Stomach smooth muscle (tissue), 2 donors: ENCODE measurements at regions not wholly inside any gene's neighbourhood (a gene's known extent, or its start where the extent isn't known, plus 50 kb on each side); places are given as distances from the start of the nearest gene placed in this dataset.

ENCODE experiments used
- H3K27ac ChIP-seq: one replicate; pipeline ENCODE4 v1.7.0; 2013; ENCODE audit warnings: mild to moderate bottlenecking, low read length, inconsistent platforms
- H3K27me3 ChIP-seq, 2 donors: one replicate each; pipeline ENCODE4 v1.7.0; 2013; ENCODE audit warnings: low read length in 2 of 2; ENCODE audit not compliant: insufficient read depth in 2 of 2, control insufficient read depth in 1 of 2
- H3K36me3 ChIP-seq, 2 donors: one replicate each; pipeline ENCODE4 v1.7.0; 2013; ENCODE audit warnings: low read length in 2 of 2; ENCODE audit not compliant: control insufficient read depth in 2 of 2, insufficient read depth in 2 of 2
- H3K4me1 ChIP-seq: one replicate; pipeline ENCODE4 v1.7.0; 2013; ENCODE audit warnings: low read length; ENCODE audit not compliant: control insufficient read depth, insufficient read depth
- H3K4me3 ChIP-seq, 2 donors: one replicate each; pipeline ENCODE4 v1.7.0; 2013; ENCODE audit warnings: low read length in 2 of 2
- H3K9ac ChIP-seq, 2 donors: one replicate each; pipeline ENCODE4 v1.7.0; 2013; ENCODE audit warnings: low read length in 2 of 2, mild to moderate bottlenecking in 1 of 2
- H3K9me3 ChIP-seq, 2 donors: one replicate each; pipeline ENCODE4 v1.7.0; 2013; ENCODE audit warnings: low read length in 2 of 2; ENCODE audit not compliant: control insufficient read depth in 2 of 2
- donor health status: healthy.
- donor health status: Pancreatic carcinoma.

GRCh38 chr9:88923653-88924288 lies 67.5 kb upstream of the S1PR3 start:
- no peaks in the 10 kb centered on the region for H3K36me3 ChIP-seq
- H3K4me1 ChIP-seq = peaks cover 6% of the 10 kb centered on the region
- H3K9me3 ChIP-seq = no peaks in the 10 kb centered on the region
- H3K9ac ChIP-seq = no peak overlapping the region
- no peak overlapping the region for H3K27ac ChIP-seq
- no peak overlapping the region for H3K4me3 ChIP-seq
- no peaks in the 10 kb centered on the region for H3K27me3 ChIP-seq

- Histone ChIP-seq H3K27me3 (no peaks in the 10 kb centered on the region), H3K9ac (no peak overlapping the region), H3K27ac (no peak overlapping the region), H3K36me3 (no peaks in the 10 kb centered on the region), H3K9me3 (no peaks in the 10 kb centered on the region), H3K4me3 (no peak overlapping the region), H3K4me1 (peaks cover 6% of the 10 kb centered on the region)
Measured at GRCh38 chr9:88925481-88925880, 65.8 kb upstream of the S1PR3 start.

DNA sequence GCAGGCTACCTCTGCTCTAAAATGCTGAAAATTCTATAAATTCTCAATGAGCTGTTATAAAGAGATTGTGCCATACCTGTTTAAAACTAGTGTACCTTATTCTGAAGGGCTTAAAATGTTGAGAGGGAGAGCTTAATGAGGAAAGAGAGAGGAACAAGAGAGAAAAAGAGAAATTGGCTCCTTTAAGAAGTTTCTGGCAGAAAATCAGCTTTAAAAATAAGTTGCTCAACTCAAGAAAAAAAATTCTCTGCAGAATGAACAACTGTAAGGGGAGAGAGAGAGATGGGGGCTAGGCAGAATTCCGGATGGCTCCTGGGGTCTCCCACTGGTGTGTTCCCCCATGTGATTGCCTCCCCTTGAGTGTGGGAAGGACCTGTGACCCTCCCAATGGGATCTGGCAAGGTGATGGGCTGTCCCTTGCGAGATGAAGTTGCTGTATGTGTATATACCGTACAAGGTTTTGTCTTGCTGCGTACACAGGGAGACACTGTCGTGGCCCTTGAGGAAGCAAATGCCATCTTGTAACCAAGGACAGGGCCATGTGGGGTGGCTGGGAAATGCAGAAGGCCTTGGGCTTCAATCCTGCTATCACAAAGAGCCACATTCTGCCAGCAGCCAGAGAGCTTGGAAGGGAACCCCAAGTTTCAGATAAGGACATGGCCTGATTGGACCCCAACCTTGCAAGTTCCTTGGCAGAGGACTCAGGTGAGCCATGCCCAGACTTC lies 64.3 kb upstream of the S1PR3 start:
- no peak overlapping the region for H3K4me3 ChIP-seq
- no peak overlapping the region for H3K27ac ChIP-seq
- H3K36me3 ChIP-seq = no peaks in the 10 kb centered on the region
- H3K27me3 ChIP-seq = no peaks in the 10 kb centered on the region
- H3K9ac ChIP-seq = no peak overlapping the region
- H3K9me3 ChIP-seq = no peaks in the 10 kb centered on the region
- H3K4me1 ChIP-seq = peaks cover 6% of the 10 kb centered on the region

GRCh38 chr9:88927510-88927909 lies 63.8 kb upstream of the S1PR3 start:
- Histone ChIP-seq H3K27ac (no peak overlapping the region), H3K36me3 (no peaks in the 10 kb centered on the region), H3K9ac (no peak overlapping the region), H3K4me1 (peaks cover 6% of the 10 kb centered on the region), H3K9me3 (no peaks in the 10 kb centered on the region), H3K4me3 (no peak overlapping the region), H3K27me3 (no peaks in the 10 kb centered on the region)

DNA sequence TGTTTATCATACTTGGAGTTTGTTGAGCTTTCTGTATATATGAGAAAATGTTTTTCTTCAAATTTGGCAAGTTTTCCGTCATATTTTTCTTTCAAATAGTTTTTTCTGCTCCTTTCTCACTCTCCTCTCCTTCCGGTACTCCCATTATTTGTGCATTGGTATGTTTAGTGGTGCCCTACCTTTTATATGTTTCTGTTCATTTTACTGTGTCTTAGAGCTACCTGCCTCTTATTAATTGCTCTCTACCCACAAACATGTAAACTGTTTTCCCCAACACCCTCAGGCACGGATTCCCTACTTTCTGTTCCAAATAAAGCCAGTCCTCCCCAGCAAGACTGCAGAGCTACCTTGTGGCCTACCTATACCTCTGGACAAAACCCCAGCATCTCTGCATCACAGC lies 60.6 kb upstream of the S1PR3 start:
- no peaks in the 10 kb centered on the region for H3K27me3 ChIP-seq
- H3K27ac ChIP-seq = no peak overlapping the region
- H3K9ac ChIP-seq = no peak overlapping the region
- no peaks in the 10 kb centered on the region for H3K9me3 ChIP-seq
- H3K36me3 ChIP-seq = no peaks in the 10 kb centered on the region
- H3K4me1 ChIP-seq = peaks cover 6% of the 10 kb centered on the region
- no peak overlapping the region for H3K4me3 ChIP-seq

DNA sequence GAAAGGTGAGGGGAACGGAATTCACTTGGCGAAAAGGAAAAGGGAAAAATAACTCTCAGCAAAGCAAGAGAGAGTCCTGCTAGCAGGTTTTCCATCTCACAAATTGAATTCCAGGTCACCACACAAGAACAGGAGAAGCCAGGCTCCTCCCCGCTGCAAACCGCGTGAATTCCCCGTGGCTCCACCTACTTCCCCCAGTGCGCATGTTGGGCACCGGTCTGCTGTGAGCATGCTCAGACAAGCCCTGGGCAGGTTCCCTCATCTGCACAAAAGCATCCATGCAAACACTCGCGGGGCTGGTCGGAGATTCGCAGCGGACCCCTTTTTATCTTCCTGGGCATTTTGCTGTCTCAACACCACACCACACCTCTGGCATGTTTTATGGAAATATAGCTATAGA lies 58.5 kb upstream of the S1PR3 start:
- H3K9ac ChIP-seq = no peak overlapping the region
- no peaks in the 10 kb centered on the region for H3K4me1 ChIP-seq
- no peaks in the 10 kb centered on the region for H3K36me3 ChIP-seq
- H3K9me3 ChIP-seq = no peaks in the 10 kb centered on the region
- H3K27ac ChIP-seq = no peak overlapping the region
- no peaks in the 10 kb centered on the region for H3K27me3 ChIP-seq
- no peak overlapping the region for H3K4me3 ChIP-seq

DNA sequence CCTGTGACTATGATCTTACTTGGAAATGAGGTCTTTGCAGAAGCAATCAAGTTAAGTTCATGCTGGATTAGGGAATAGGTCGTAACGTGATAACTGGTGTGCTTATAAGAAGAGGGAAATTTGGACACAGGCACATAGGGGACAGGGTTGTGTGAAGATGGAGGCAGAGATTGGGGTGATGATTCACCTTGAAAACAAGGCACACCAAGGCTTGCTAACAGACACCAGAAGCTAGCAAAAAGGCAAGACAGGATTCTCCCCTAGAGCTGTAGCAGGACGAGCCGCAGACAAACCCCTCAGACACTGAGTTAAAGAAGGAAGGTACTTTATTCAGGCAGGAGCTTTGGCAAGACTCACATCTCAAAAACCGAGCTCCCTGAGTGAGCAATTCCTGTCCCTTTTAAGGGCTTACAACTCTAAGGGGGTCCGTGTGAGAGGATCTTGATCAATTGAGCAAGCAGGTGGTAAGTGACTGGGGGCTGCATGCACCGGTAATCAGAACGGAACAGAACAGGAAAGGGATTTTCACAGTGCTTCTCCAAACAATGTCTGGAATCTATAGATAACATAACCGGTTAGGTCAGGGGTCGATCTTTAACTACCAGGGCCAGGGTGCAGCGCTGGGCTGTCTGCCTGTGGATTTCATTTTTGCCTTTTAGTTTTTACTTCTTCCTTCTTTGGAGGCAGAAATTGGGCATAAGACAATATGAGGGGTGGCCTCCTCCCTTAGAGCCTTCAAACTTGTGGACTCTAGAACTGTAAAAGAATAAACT lies 57.5 kb upstream of the S1PR3 start:
- no peak overlapping the region for H3K9ac ChIP-seq
- no peaks in the 10 kb centered on the region for H3K27me3 ChIP-seq
- no peaks in the 10 kb centered on the region for H3K36me3 ChIP-seq
- H3K4me3 ChIP-seq = no peak overlapping the region
- H3K9me3 ChIP-seq = no peaks in the 10 kb centered on the region
- H3K27ac ChIP-seq = no peak overlapping the region
- no peaks in the 10 kb centered on the region for H3K4me1 ChIP-seq

- no peaks in the 10 kb centered on the region for H3K27me3 ChIP-seq
- H3K9me3 ChIP-seq = no peaks in the 10 kb centered on the region
- H3K27ac ChIP-seq = no peak overlapping the region
- no peaks in the 10 kb centered on the region for H3K4me1 ChIP-seq
- H3K4me3 ChIP-seq = no peak overlapping the region
- no peak overlapping the region for H3K9ac ChIP-seq
- H3K36me3 ChIP-seq = no peaks in the 10 kb centered on the region
Measured at GRCh38 chr9:88934876-88935535, 56.3 kb upstream of the S1PR3 start.

GRCh38 chr9:88936132-88936531 lies 55.1 kb upstream of the S1PR3 start:
- Histone ChIP-seq H3K36me3 (no peaks in the 10 kb centered on the region), H3K4me1 (no peaks in the 10 kb centered on the region), H3K27me3 (no peaks in the 10 kb centered on the region), H3K4me3 (no peak overlapping the region), H3K9ac (no peak overlapping the region), H3K9me3 (no peaks in the 10 kb centered on the region), H3K27ac (no peak overlapping the region)

DNA sequence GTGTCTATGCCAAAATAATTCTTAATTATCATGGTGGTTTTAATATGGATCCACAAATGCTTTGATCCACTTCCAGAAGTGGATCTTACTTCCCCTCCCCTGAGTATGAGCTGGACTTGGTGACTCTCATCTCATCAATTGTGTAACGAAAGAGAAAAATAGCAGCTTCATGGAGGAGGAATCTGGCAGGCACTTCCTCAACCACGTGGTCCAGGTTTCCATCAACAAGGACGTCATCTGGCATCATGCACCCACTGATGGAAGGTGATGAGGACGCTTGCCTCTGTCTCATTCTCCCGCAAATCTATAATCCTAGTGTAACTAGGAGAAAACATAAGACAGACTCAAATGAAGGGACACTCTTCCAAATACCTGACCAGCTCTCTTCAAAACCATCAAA lies 54.6 kb upstream of the S1PR3 start:
- H3K27ac ChIP-seq = no peak overlapping the region
- no peaks in the 10 kb centered on the region for H3K36me3 ChIP-seq
- H3K4me3 ChIP-seq = no peak overlapping the region
- H3K9me3 ChIP-seq = no peaks in the 10 kb centered on the region
- H3K9ac ChIP-seq = no peak overlapping the region
- no peaks in the 10 kb centered on the region for H3K27me3 ChIP-seq
- no peaks in the 10 kb centered on the region for H3K4me1 ChIP-seq
